Erythroblast (primary cell): ENCODE measurements at regions not wholly inside any gene's neighbourhood (a gene's known extent, or its start where the extent isn't known, plus 50 kb on each side); places are given as distances from the start of the nearest gene placed in this dataset.

ENCODE experiments used
- GATA1 ChIP-seq: IDR thresholded peaks from 2 replicates; pipeline ENCODE4 v1.6.1; 2011; ENCODE audit warnings: low read depth, mild to moderate bottlenecking, control low read depth, low read length, moderate library complexity
- POLR2A ChIP-seq: IDR thresholded peaks from 2 replicates; pipeline ENCODE4 v1.6.1; 2011; ENCODE audit warnings: mild to moderate bottlenecking, low read length

- TF ChIP-seq POLR2A: no peak
- TF ChIP-seq GATA1: no peak
Measured at GRCh38 chr6:81988871-81989270, 236.4 kb upstream of the TENT5A start.
